ENCODE measurements at regions not wholly inside any gene's neighbourhood (a gene's known extent, or its start where the extent isn't known, plus 50 kb on each side); places are given as distances from the start of the nearest gene placed in this dataset.

GRCh38 chrX:5791721-5792120, 436.9 kb downstream of the NLGN4X start:
- Mint-ChIP-seq H3K9me3 (peaks cover 5% of the 10 kb centered on the region), H3K27me3 (ENCODE audit: low read depth) (peaks cover 3% of the 10 kb centered on the region), H3K4me1 (no peaks in the 10 kb centered on the region), H3K4me3 (no peak overlapping the region), H3K27ac (no peak overlapping the region), H3K36me3 (no peaks in the 10 kb centered on the region)
- no peak for DNase-seq (ENCODE audit: low spot score in 2 of 2, unreplicated experiment in 2 of 2)
- TF ChIP-seq CTCF (IDR thresholded peaks at IDR 0.05; ENCODE audit: unreplicated experiment), result no peak

GRCh38 chrX:5788910-5789309, 439.8 kb downstream of the NLGN4X start:
- DNase-seq (ENCODE audit: low spot score in 2 of 2, unreplicated experiment in 2 of 2), result no peak
- H3K27me3 Mint-ChIP-seq (ENCODE audit: low read depth), result peaks cover 3% of the 10 kb centered on the region
- TF ChIP-seq CTCF (IDR thresholded peaks at IDR 0.05; ENCODE audit: unreplicated experiment), result no peak
- no peak overlapping the region for H3K27ac Mint-ChIP-seq
- no peak overlapping the region for H3K4me3 Mint-ChIP-seq
- no peaks in the 10 kb centered on the region for H3K36me3 Mint-ChIP-seq
- no peaks in the 10 kb centered on the region for H3K9me3 Mint-ChIP-seq
- no peaks in the 10 kb centered on the region for H3K4me1 Mint-ChIP-seq

- Mint-ChIP-seq H3K4me3 (no peak overlapping the region), H3K9me3 (no peaks in the 10 kb centered on the region), H3K27ac (no peak overlapping the region), H3K27me3 (ENCODE audit: low read depth) (no peaks in the 10 kb centered on the region), H3K4me1 (no peaks in the 10 kb centered on the region), H3K36me3 (no peaks in the 10 kb centered on the region)
- no peak for TF ChIP-seq CTCF (IDR thresholded peaks at IDR 0.05; ENCODE audit: unreplicated experiment)
- no peak for DNase-seq (ENCODE audit: low spot score in 2 of 2, unreplicated experiment in 2 of 2)
Observed at GRCh38 chrX:5780821-5781220, 447.8 kb downstream of the NLGN4X start.

- Mint-ChIP-seq H3K27me3 (ENCODE audit: low read depth) (peaks cover 3% of the 10 kb centered on the region), H3K4me1 (no peaks in the 10 kb centered on the region), H3K27ac (no peak overlapping the region), H3K4me3 (no peak overlapping the region), H3K36me3 (no peaks in the 10 kb centered on the region), H3K9me3 (peaks cover 3% of the 10 kb centered on the region)
- DNase-seq (ENCODE audit: low spot score in 2 of 2, unreplicated experiment in 2 of 2), result no peak
- TF ChIP-seq CTCF (IDR thresholded peaks at IDR 0.05; ENCODE audit: unreplicated experiment), result no peak
Observed at GRCh38 chrX:5775846-5776430, 452.7 kb downstream of the NLGN4X start.

GRCh38 chrX:5774446-5774845, 454.2 kb downstream of the NLGN4X start:
- H3K4me3 Mint-ChIP-seq, result no peak overlapping the region
- H3K9me3 Mint-ChIP-seq, result peaks cover 3% of the 10 kb centered on the region
- no peaks in the 10 kb centered on the region for H3K4me1 Mint-ChIP-seq
- no peak for TF ChIP-seq CTCF (IDR thresholded peaks at IDR 0.05; ENCODE audit: unreplicated experiment)
- H3K27ac Mint-ChIP-seq, result no peak overlapping the region
- DNase-seq (ENCODE audit: low spot score in 2 of 2, unreplicated experiment in 2 of 2), result no peak
- no peaks in the 10 kb centered on the region for H3K36me3 Mint-ChIP-seq
- peaks cover 3% of the 10 kb centered on the region for H3K27me3 Mint-ChIP-seq (ENCODE audit: low read depth)

GRCh38 chrX:5771441-5771840, 457.2 kb downstream of the NLGN4X start:
- Mint-ChIP-seq H3K9me3 (peaks cover 3% of the 10 kb centered on the region), H3K4me1 (no peaks in the 10 kb centered on the region), H3K36me3 (no peaks in the 10 kb centered on the region), H3K27me3 (ENCODE audit: low read depth) (peaks cover 11% of the 10 kb centered on the region), H3K4me3 (no peak overlapping the region), H3K27ac (no peak overlapping the region)
- TF ChIP-seq CTCF (IDR thresholded peaks at IDR 0.05; ENCODE audit: unreplicated experiment), result no peak
- no peak for DNase-seq (ENCODE audit: low spot score in 2 of 2, unreplicated experiment in 2 of 2)
